ENCODE measurements at regions not wholly inside any gene's neighbourhood (a gene's known extent, or its start where the extent isn't known, plus 50 kb on each side); places are given as distances from the start of the nearest gene placed in this dataset.

GRCh38 chr10:93160829-93161228 is 87.1 kb downstream of the CYP26A1 start:
- peak; percentile 74 for DNase-seq (ENCODE audit: low read depth)
- ChIA-PET POLR2A (no interaction called here), CTCF (no interaction called here)
- Histone ChIP-seq H3K36me3 (ENCODE audit: control insufficient read depth, insufficient read depth, low read length) (no peaks in the 10 kb centered on the region), H3K4me3 (ENCODE audit: low read depth, low read length) (no peak overlapping the region), H3K27me3 (ENCODE audit: control insufficient read depth, insufficient read depth, low read length) (no peaks in the 10 kb centered on the region)
- TF ChIP-seq, protein P1, sequence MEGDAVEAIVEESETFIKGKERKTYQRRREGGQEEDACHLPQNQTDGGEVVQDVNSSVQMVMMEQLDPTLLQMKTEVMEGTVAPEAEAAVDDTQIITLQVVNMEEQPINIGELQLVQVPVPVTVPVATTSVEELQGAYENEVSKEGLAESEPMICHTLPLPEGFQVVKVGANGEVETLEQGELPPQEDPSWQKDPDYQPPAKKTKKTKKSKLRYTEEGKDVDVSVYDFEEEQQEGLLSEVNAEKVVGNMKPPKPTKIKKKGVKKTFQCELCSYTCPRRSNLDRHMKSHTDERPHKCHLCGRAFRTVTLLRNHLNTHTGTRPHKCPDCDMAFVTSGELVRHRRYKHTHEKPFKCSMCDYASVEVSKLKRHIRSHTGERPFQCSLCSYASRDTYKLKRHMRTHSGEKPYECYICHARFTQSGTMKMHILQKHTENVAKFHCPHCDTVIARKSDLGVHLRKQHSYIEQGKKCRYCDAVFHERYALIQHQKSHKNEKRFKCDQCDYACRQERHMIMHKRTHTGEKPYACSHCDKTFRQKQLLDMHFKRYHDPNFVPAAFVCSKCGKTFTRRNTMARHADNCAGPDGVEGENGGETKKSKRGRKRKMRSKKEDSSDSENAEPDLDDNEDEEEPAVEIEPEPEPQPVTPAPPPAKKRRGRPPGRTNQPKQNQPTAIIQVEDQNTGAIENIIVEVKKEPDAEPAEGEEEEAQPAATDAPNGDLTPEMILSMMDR (IDR thresholded peaks at IDR 0.05; ENCODE audit: insufficient read depth, low read depth, low read length): no peak

DNA sequence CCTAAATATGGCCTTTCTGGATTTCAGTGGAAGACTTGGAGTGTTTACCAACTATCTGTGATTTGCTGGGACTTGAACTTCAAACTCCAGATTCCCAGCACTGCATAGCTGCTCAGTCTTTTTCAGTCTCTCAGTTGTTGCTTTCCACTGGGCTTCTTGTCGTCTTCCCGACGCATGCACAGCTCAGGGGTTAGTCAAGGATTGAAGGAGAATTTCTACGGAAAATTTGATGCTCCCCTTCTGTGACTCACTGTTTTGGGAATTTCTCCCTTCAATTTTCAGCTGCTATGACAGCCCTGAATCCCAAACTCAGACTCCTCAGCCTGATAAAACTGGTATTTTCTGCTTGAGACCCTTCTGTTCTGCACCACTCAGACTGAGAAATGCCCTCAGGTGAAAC is 91.7 kb downstream of the CYP26A1 start:
- Histone ChIP-seq H3K4me3 (ENCODE audit: low read depth, low read length) (no peak overlapping the region), H3K27me3 (ENCODE audit: control insufficient read depth, insufficient read depth, low read length) (no peaks in the 10 kb centered on the region), H3K36me3 (ENCODE audit: control insufficient read depth, insufficient read depth, low read length) (no peaks in the 10 kb centered on the region)
- DNase-seq (ENCODE audit: low read depth): no peak
- POLR2A ChIA-PET: no interaction called here
- TF ChIP-seq, protein P1 (IDR thresholded peaks at IDR 0.05; ENCODE audit: insufficient read depth, low read depth, low read length): no peak
- CTCF ChIA-PET: no interaction called here

DNA sequence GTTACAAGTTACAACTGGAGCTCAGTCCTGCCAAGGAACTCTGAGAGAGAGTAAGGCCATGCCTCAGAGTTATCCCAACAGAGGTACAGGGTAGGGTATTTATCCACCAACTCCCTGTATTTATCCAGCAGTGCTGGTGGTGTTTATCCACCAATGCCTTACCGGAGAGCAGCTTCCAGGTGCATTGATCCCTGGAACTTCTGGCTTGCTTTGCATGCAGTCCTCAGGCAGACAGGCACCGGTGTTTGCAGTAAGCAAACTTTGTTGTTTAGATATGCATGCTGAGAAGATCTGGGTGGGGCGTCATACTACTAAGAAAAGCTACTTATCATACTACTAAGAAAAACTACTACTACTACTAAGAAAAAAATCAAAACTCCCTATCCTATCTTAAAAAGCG is 92.4 kb downstream of the CYP26A1 start:
- TF ChIP-seq, protein P1 (IDR thresholded peaks at IDR 0.05; ENCODE audit: insufficient read depth, low read depth, low read length): no peak
- CTCF ChIA-PET: no interaction called here
- no peaks in the 10 kb centered on the region for H3K36me3 ChIP-seq (ENCODE audit: control insufficient read depth, insufficient read depth, low read length)
- no peak overlapping the region for H3K4me3 ChIP-seq (ENCODE audit: low read depth, low read length)
- DNase-seq (ENCODE audit: low read depth): no peak
- POLR2A ChIA-PET: no interaction called here
- H3K27me3 ChIP-seq (ENCODE audit: control insufficient read depth, insufficient read depth, low read length): no peaks in the 10 kb centered on the region

DNA sequence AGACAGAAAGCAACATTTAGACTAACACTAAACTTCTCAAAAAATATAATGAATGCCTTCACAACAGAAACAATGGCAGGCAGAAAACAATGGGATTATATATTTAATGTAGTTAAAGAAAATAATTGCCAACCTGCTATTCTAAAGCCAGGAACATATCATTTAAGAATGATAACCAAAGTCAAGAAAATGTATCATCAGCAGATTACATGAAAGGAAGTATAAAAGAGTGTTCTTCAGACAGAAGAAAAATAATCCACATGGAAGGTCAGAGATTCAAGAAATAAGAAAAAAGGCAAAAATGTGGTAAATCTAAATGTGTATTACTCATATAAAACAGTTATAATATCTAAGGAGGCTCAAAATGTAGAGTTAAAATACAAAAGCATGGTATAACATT is 98.1 kb downstream of the CYP26A1 start:
- ChIA-PET POLR2A (no interaction called here), CTCF (no interaction called here)
- TF ChIP-seq, protein P1 (IDR thresholded peaks at IDR 0.05; ENCODE audit: insufficient read depth, low read depth, low read length): no peak
- Histone ChIP-seq H3K4me3 (ENCODE audit: low read depth, low read length) (no peak overlapping the region), H3K27me3 (ENCODE audit: control insufficient read depth, insufficient read depth, low read length) (no peaks in the 10 kb centered on the region), H3K36me3 (ENCODE audit: control insufficient read depth, insufficient read depth, low read length) (no peaks in the 10 kb centered on the region)
- no peak for DNase-seq (ENCODE audit: low read depth)

- CTCF ChIA-PET: no interaction called here
- DNase-seq (ENCODE audit: low read depth): no peak
Measured at GRCh38 chr10:93173967-93174845, 100.5 kb downstream of the CYP26A1 start.

More at GRCh38 chr10:93173967-93174845, 100.5 kb downstream of the CYP26A1 start:
- TF ChIP-seq, protein P1 (IDR thresholded peaks at IDR 0.05; ENCODE audit: insufficient read depth, low read depth, low read length): no peak
- POLR2A ChIA-PET: no interaction called here
- H3K4me3 ChIP-seq (ENCODE audit: low read depth, low read length): no peak overlapping the region
- H3K36me3 ChIP-seq (ENCODE audit: control insufficient read depth, insufficient read depth, low read length): no peaks in the 10 kb centered on the region
- no peaks in the 10 kb centered on the region for H3K27me3 ChIP-seq (ENCODE audit: control insufficient read depth, insufficient read depth, low read length)

All from BJ (cell line).